ENCODE measurements at regions not wholly inside any gene's neighbourhood (a gene's known extent, or its start where the extent isn't known, plus 50 kb on each side); places are given as distances from the start of the nearest gene placed in this dataset.

GRCh38 chr7:46713868-46714596 lies 793.0 kb upstream of the IGFBP3 start:
- TF ChIP-seq CTCF (IDR thresholded peaks at IDR 0.05) = no peak
- no peak for TF ChIP-seq POLR2A (IDR thresholded peaks at IDR 0.05)
